ENCODE measurements at regions not wholly inside any gene's neighbourhood (a gene's known extent, or its start where the extent isn't known, plus 50 kb on each side); places are given as distances from the start of the nearest gene placed in this dataset.

- TF ChIP-seq, protein P1, sequence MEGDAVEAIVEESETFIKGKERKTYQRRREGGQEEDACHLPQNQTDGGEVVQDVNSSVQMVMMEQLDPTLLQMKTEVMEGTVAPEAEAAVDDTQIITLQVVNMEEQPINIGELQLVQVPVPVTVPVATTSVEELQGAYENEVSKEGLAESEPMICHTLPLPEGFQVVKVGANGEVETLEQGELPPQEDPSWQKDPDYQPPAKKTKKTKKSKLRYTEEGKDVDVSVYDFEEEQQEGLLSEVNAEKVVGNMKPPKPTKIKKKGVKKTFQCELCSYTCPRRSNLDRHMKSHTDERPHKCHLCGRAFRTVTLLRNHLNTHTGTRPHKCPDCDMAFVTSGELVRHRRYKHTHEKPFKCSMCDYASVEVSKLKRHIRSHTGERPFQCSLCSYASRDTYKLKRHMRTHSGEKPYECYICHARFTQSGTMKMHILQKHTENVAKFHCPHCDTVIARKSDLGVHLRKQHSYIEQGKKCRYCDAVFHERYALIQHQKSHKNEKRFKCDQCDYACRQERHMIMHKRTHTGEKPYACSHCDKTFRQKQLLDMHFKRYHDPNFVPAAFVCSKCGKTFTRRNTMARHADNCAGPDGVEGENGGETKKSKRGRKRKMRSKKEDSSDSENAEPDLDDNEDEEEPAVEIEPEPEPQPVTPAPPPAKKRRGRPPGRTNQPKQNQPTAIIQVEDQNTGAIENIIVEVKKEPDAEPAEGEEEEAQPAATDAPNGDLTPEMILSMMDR (IDR thresholded peaks at IDR 0.05), result no peak
- TF ChIP-seq EP300 (IDR thresholded peaks at IDR 0.05; ENCODE audit: low read depth) (no peak), POLR2AphosphoS5 (IDR thresholded peaks at IDR 0.05) (no peak), POLR2A (IDR thresholded peaks at IDR 0.05) (no peak)
- intact Hi-C loops (cut with DNase I; ENCODE audit: low total_unique reads), result no loop called here
- Histone ChIP-seq H3K4me3 (no peak overlapping the region), H3K27me3 (no peaks in the 10 kb centered on the region), H3K9me3 (no peaks in the 10 kb centered on the region), H3K27ac (no peak overlapping the region), H3K4me1 (no peaks in the 10 kb centered on the region), H3K36me3 (no peaks in the 10 kb centered on the region)
- in situ Hi-C loops (cut with MboI; ENCODE audit: low pct_ligation_motif_present in 1 of 4, low pct_unique_long_range_greater_than_20kb in 1 of 4, low sequenced_read_pairs in 3 of 4), result loop anchor here in 2 of 4 donors (25.0 kb wide), 1 partner anchor 324 kb away; no protein-coding TSS in a partner anchor
- no peak for DNase-seq
Measured at GRCh38 chr7:97513326-97513725, 218.6 kb upstream of the TAC1 start.

- no peak for DNase-seq
- Histone ChIP-seq H3K36me3 (no peaks in the 10 kb centered on the region), H3K4me1 (no peaks in the 10 kb centered on the region), H3K27ac (no peak overlapping the region), H3K27me3 (no peaks in the 10 kb centered on the region), H3K9me3 (no peaks in the 10 kb centered on the region), H3K4me3 (no peak overlapping the region)
- WGBS, 2 donors (ENCODE audit: low coverage in 1 of 2), result 87% methylated on average over 14 of the region's 14 CpGs; no CpG with 5 or more reads in 1 of the 2 donors
- intact Hi-C loops (cut with DNase I; ENCODE audit: low total_unique reads) (no loop called here), in situ Hi-C loops (cut with MboI; ENCODE audit: low pct_ligation_motif_present in 1 of 4, low pct_unique_long_range_greater_than_20kb in 1 of 4, low sequenced_read_pairs in 3 of 4) (no loop called here)
- no peak for TF ChIP-seq EP300 (IDR thresholded peaks at IDR 0.05; ENCODE audit: low read depth)
- no peak for TF ChIP-seq POLR2A (IDR thresholded peaks at IDR 0.05)
- TF ChIP-seq, protein P1 (IDR thresholded peaks at IDR 0.05), result no peak
- no peak for TF ChIP-seq POLR2AphosphoS5 (IDR thresholded peaks at IDR 0.05)
Measured at GRCh38 chr7:97541188-97541587, 190.7 kb upstream of the TAC1 start.

- intact Hi-C loops (cut with DNase I; ENCODE audit: low total_unique reads) (no loop called here), in situ Hi-C loops (cut with MboI; ENCODE audit: low pct_ligation_motif_present in 1 of 4, low pct_unique_long_range_greater_than_20kb in 1 of 4, low sequenced_read_pairs in 3 of 4) (no loop called here)
- Histone ChIP-seq H3K4me1 (peaks cover 0 to 2% (median 0%) of the 10 kb centered on the region in 4 donors), H3K9me3 (no peaks in the 10 kb centered on the region), H3K4me3 (no peak overlapping the region), H3K36me3 (no peaks in the 10 kb centered on the region), H3K27me3 (no peaks in the 10 kb centered on the region), H3K27ac (peak overlapping the region in 1 of 4 donors; percentile 27)
- 51% methylated on average over 8 of the region's 8 CpGs for WGBS, 2 donors (ENCODE audit: low coverage in 1 of 2)
- TF ChIP-seq EP300 (IDR thresholded peaks at IDR 0.05; ENCODE audit: low read depth), result no peak
- TF ChIP-seq, protein P1 (IDR thresholded peaks at IDR 0.05), result no peak
- no peak for TF ChIP-seq POLR2AphosphoS5 (IDR thresholded peaks at IDR 0.05)
- no peak for TF ChIP-seq POLR2A (IDR thresholded peaks at IDR 0.05)
- DNase-seq, result no peak
Measured at GRCh38 chr7:97555857-97556421, 175.9 kb upstream of the TAC1 start.

DNA sequence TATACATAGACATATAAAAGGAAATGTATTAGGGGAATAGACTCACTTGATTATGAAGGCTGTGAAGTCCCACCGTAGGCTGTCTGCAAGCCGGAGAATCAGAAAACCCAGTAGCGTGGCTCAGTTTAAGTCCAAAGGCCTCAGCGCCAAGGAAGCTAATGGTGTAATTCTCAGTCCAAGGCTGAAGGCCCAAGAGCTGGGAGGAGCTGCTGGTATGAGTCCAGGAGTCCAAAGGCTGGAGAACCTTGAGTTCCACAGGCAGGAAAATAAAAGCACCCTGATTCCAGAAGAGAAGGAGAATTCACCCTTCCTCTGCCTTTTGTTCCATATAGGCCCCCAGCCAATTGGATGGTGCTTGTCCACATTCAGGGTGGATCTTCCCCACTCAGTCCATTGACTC is 166.2 kb upstream of the TAC1 start:
- peak overlapping the region in 3 of 4 donors; percentile 20 to 67 (median 54) for H3K27ac ChIP-seq
- no peaks in the 10 kb centered on the region for H3K36me3 ChIP-seq
- TF ChIP-seq POLR2AphosphoS5 (IDR thresholded peaks at IDR 0.05) (peak in 1 of 3 donors; percentile 32), POLR2A (IDR thresholded peaks at IDR 0.05) (peak; percentile 17), EP300 (IDR thresholded peaks at IDR 0.05; ENCODE audit: low read depth) (no peak)
- TF ChIP-seq, protein P1 (IDR thresholded peaks at IDR 0.05), result no peak

More for the DNA sequence above, 166.2 kb upstream of the TAC1 start:
- H3K27me3 ChIP-seq, result no peaks in the 10 kb centered on the region
- in situ Hi-C loops (cut with MboI; ENCODE audit: low pct_ligation_motif_present in 1 of 4, low pct_unique_long_range_greater_than_20kb in 1 of 4, low sequenced_read_pairs in 3 of 4) (no loop called here), intact Hi-C loops (cut with DNase I; ENCODE audit: low total_unique reads) (no loop called here)
- H3K4me3 ChIP-seq, result no peak overlapping the region
- 44 to 68% methylated on average over 1 to 4 of the region's 4 CpGs for WGBS, 2 donors (ENCODE audit: low coverage in 1 of 2)
- H3K4me1 ChIP-seq, result no peaks in the 10 kb centered on the region
- DNase-seq, result peak; percentile 59
- H3K9me3 ChIP-seq, result no peaks in the 10 kb centered on the region

Data from transverse colon (tissue), 4 donors.